NCI-H2227 (cell line): ENCODE measurements at regions not wholly inside any gene's neighbourhood (a gene's known extent, or its start where the extent isn't known, plus 50 kb on each side); places are given as distances from the start of the nearest gene placed in this dataset.

Source experiments
- DNase-seq: peaks from one replicate; lab custom pipeline; 2025; ENCODE audit not compliant: unreplicated experiment; lab: John Stamatoyannopoulos, UW

DNA sequence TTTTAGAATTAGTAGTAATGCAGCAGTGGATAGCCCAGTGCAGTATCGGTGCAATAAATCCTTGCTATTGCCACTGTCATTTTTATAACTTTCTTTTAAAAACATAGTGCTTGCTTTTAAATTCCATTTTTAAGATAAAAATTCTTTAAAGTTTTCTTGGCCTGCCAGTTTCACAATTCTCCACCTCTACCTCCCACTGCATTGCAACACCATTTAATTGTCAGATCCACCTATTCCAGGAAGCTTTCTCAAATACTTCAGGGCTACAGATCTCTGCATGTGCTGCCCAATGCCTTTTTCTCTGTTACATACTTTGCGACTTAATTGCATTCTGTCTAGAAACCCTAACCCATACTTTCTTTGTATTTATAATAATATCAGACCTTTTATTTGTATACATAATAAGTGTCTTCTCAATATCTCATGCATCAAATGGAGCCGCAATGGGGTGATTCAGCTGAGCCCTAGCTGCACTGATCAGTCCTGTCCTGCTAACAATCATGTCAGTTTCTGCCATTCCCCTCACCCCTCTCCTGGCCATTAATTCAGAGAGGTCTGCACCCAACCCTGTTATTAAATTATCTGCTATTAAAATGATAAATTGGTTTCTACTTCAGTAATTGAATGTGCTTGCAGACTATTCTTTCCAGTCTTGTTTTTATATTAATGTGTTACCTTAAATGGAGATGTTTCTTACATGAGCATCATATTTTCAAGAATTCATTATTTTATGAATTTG is 193.1 kb downstream of the SLIT2 start:
- peak; percentile 12 for DNase-seq

DNA sequence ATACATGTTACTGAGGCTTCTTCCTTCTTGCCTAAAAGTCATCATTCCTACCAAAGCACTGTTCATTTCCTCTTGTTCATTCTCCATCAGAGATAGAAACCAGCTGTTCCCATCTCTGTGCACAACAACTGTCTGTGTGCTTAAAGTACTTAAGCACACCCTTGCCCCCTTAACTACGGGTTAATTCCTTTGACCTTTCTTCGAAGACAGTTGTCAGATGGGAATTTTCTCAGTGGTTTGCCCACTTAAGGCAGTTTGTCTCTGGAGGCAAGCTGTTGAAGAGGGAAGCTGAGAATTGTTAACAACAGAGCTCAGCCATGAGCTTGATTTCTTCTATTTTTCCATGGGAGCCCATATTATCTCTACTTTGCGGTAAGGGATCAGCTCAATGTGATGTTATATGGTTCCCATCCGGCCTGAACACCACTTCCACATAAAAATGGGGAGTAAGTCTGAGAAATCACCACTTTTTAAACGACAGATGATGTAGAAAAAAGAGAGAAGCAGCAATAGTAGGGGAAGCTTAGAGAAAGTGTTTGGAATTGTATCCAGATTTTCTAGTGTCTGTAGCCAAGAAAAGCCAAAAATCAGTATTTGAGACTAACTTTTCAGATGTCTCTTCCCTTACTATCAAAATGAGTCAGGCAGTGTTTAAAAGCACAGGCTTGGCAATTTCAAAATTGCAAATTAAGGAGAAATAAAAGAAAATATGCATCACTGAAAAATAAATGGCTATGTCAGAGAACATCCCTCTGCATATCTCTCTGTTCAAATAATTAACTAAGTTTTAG is 194.4 kb downstream of the SLIT2 start:
- peak; percentile 90 for DNase-seq

DNA sequence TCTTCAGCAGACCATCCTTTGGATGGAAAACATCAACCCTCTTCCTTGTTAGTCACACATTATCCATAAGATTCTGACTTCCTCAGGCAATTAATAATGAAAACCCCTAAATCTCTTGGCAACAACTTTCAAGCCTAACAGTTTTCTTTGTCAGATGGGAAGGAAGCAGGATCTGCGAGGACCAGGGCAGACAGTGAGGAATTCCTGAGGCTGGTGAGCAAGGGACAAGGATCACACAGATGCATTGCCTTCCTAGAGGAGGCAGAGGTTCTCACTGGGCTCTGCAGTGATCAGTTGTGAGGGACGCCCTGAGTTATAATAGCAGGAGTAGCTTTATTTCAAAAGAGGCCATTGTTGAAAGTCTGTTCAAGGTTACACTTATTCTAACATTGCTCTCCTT is 195.4 kb downstream of the SLIT2 start:
- DNase-seq: no peak

DNA sequence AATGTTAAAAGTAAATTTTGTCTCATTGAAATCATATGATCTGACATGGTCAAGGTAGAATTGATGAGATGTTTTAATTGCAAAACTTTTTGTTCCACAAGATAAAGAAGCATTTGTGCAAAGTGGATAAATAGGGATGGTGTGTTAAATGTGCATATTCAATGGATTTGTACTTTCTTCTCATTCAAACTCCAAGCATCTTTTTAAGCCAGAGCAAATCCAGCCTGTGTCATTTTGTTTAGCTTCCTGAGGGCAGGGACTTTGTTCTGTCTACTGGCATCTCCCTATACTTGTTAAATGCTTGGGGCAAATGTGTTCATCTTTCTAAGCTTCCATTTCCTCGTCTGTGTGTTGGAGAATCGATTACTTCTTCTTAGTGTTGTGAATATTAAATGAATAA is 200.3 kb downstream of the SLIT2 start:
- DNase-seq: no peak

DNA sequence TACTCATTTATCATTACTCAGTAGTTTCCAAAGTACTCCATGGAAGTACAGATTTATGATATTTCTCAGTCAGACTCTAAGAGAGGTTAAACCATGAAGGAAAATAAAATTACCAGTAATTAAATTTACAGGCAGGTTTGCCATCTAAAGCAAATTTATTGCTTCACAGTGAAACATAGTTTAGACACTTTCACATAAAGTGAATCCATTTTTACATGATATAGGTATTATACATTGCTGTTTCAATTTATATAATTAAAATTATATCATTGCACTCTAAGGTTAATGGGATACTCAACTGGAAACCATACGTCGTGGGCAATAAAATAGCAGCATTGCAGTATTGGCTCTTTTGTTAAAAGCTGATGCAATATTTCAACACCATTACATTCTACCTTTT is 202.8 kb downstream of the SLIT2 start:
- DNase-seq: no peak

DNA sequence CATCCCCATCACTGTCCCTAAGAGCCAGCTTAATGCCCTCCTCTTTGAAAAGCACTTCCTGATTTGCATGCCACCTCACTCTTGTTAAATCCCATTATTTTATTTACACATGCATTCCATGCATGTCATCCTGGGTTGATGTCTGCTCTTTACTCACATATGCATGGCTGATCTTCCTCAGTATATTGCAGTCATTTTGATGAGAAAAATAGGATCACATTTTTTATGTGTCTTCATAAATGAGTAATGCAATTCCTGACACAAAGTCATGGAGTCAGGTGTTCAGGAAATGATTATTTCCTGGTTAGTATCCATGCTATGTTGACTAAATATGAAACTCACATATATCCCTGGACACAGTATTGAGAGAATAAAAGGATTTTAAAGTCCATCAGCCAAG is 204.7 kb downstream of the SLIT2 start:
- DNase-seq: no peak

DNA sequence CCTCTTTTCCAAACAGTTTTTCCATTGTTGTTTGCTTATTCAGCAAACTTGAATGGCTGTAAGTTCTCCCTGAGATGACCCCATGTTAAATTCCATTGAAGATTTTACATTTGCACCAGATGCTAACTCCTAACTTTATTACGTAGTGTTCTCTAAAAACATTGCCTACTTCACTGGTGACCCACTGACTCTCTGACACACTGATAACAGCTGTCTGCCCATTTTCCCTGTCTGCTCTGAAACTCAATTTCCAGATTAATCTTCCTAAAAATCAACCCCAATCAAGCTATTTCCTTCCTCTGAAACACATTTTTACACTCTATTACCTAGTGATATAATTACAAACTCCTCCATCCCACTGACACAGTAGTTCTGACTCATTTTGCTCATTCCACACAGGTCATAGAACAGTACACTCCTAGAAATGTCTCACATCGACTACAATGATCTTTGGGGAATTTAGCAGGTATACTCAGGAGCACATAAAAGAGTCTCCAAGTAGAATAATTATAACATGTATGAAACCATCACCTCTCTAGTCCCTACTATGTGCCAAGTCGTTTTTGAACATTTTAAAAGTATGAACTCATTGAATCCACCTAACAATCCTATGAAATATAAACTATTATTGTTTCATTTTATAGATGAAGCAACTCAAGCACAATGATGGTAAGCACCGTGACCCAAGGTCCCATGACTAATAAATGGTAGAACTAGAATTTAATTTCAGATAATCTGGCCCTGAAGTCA is 210.9 kb downstream of the SLIT2 start:
- DNase-seq: no peak

DNA sequence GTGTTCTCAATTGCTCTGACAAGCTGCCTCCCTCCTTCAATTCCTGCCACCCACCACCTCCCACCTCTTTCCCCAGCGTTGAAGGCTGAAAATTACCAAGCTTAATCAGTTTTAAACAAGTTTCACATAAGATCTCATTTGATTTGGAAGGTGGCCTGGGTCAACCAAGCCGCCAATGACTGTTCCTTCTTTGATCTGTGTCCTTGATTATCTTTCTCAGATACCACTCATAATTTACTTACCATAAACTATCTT is 211.4 kb downstream of the SLIT2 start:
- DNase-seq: no peak

DNA sequence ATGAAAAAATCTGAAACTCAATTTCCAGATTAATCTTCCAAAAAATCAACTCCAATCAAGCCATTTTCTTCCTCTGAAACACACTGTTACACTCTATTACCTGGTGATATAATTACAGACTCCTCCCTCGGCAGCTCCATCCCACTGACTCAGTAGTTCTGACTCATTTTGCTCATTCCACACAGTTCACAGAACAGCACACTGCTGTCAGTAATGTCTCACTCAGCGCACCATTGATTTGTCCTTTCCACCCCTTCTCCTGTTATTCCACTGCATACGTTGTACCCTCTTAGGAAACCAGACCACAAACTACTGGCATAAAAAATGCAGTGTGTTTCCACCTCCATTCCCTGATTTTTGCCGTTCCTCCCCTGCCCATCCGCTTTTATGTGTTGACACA is 212.7 kb downstream of the SLIT2 start:
- no peak for DNase-seq

DNA sequence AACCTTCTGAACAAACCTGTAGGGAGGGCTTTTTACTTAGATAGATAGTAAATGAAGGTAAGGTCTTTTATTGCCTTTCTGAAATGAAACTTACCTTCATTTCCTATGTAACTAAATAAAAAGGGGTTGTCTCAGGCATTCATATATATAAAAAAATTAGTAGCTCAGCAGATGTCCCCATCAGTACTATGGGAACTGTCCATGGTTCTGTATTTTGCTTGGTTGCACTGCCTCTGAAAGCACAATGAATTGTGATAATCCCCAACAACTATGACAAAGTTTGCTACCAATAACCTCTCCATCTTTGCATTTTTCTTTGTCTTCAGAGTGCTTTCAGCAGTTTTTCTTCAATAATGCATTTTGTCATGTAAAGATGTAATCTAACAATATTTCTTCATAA is 222.4 kb downstream of the SLIT2 start:
- no peak for DNase-seq

DNA sequence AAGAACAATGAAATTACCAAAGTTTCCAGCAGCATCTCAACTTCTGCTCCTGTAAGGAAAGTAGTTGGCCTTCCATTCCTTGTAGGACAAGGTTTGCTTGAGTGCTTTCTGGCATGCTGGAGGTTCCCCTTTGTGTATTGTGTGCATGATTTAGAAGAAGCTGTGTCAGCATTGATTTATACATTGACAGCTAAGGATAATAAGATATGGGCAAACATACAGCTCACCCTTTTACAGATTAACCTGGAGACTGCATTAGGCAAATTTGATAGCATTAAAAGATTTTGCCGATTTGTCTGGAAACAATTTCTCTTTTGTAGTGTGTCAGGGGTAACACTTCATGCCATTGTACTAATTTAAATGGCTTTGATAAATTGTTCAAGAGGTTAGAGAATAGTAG is 221.8 kb upstream of the PACRGL start:
- no peak for DNase-seq

DNA sequence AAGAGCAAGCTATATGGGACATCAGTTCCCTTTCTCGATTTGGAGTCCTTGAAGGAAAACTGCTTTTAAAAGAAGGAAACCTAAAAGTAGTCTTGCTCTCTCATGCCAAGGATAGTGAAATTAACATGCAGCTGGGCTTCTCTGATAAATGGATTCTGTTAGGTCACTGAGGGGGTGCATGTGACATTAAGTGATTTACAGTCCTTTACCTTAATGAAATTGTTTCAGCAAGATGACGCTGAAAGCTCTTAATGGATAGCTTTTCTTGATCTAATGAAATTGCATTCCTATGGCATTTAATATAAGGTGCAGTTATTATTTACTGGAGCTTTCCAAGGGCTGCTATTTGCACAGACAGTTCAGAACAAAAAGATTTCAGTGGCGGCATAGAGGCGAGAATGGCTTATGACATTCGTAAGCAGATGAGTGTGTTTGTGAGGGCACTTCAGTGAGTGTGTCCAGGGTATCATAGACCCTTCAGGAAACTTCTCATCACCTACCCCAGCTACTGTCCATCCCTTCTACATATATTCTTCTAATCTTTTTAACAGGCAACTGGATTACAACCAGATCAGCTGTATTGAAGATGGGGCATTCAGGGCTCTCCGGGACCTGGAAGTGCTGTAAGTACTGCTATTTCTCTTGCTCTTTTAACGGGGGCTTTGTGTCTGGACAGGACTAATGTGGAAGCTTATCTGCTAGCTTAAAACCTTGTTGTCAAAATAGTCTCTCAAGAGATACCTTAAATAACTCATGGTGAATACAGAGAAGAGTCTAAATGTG is 219.9 kb upstream of the PACRGL start:
- no peak for DNase-seq

DNA sequence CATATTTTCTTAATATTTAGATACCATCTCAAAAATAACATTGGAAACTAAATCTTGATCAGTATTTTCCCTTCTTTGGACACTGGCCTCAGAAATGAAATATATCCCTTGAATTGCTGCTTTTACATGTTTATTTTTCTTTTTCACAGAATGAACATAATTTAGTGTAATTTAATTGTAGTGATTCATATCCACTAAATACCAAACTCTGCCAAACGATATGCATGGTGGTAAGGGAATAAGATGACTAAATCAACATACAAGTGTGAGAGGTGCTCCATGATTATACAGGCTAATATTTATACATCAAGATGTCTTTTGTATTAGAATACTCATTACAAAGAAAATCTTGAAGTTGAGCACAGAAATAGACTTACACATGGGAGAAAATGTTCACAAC is 216.8 kb upstream of the PACRGL start:
- DNase-seq: no peak

DNA sequence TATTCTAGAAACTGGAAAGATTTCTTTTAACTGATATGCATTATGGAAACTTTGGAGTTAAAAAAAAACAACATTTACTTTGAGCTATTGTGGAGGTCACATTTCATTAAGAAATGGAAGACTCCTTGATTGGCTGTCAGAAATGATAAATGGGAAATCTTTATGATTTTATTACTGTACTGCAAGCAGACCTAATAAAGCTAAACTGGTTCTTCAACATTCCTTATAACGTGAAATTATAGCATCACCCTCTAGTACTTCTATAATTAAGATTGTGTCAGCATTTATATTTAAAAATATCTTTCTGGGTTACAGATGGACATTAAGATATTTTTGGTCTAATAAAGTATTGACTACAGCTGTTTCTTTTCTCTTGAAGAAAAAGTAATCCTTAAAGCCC is 213.8 kb upstream of the PACRGL start:
- DNase-seq: no peak

DNA sequence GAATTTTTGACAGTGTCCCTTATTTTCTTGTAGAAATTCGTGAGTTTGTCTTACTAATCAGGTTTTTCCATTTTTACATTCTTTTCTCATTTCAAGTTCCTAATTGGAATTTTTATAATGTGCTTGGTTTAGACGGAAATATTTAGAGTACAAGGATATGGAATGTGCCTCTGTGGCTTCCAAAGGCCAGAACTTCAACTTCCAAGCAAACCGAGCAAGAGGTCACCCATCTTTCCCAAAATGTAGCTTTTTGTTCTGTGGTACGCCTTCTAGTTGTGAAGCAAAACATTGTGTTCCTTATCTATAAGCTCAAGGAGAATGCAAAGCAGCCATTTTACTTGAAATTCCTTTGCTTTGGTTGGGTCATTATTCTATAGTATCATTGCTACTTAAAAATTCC is 212.8 kb upstream of the PACRGL start:
- DNase-seq: no peak

DNA sequence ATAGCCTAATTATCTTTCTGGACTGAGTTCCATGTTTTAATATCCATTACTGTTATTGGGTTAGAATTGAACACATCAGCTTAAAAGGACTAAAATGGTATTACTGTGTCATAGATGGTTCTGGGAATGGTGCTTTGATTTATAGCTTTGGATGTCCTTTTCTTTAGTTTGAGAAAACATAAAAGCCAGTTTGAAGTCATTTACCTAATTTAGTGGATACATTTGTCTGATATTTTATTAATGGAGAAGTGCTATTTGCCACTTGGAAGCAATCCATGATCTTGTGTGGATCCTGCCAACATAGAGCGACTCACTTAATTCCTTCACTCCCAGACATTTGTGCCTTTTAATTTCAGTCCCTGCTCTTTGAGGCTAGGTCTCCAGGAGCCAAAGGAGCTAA is 212.4 kb upstream of the PACRGL start:
- DNase-seq: no peak

DNA sequence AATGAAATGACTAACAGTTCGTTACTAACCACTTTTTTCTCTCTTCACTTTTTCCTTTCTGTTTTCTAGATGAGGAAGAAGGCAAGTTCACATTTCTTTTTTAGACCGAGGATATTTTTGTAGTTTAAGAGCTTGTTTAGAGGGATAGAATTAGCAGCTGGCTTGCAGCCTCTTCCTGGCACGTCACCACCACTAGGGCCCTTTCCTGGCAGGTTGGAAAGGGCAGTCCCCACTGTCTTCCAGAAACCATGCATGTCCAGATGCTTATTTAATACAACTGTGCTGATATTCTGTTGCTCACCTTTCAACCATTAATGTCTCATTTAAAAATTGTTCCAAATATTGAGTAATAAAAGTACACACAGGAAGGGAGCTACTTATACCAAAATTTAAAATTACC is 209.5 kb upstream of the PACRGL start:
- DNase-seq: no peak

DNA sequence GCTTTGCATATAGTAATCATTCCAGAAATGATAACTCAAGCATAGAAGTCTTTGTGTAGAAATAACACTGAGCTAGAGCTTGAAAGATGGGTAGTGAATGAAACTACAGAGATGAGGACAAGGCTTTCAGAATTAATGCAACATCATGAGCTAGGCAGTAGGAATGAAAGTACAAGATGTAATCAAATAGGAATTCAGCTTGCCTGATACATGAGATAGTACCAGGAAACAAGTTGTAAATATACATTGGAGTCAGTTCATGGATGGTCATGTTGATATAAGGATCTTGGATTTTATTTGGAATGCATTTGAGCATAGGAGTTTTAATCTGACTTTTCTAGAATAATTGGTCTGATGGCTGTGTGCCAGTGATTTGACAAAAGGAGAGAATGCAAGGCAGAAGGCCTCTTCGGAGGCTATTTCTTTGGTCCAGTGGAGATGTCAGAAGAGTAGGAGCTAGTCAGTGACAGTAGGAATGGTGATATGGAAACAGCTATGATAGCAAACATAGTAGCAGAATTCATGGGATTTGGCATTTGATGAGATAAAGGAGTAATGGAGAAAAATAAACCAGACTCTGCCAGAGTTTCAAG is 206.4 kb upstream of the PACRGL start:
- DNase-seq: no peak

DNA sequence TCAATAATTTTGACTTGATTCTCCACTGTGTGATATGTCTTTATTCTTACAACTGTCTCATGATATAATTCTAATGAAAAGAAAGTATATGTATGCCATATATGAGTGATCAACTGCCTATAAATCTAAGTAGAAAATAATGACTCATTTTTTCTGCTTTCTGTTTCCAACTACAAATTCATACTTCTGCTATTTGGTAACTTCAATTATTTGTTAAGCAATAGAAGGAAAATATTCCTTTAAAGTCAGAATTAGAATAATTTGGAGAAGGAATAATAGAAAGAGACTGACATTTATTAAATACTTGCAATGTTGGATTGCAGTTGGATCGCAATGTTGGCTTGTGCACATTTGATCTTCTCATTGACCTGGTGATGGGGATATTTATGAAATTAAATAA is 204.2 kb upstream of the PACRGL start:
- DNase-seq: no peak

DNA sequence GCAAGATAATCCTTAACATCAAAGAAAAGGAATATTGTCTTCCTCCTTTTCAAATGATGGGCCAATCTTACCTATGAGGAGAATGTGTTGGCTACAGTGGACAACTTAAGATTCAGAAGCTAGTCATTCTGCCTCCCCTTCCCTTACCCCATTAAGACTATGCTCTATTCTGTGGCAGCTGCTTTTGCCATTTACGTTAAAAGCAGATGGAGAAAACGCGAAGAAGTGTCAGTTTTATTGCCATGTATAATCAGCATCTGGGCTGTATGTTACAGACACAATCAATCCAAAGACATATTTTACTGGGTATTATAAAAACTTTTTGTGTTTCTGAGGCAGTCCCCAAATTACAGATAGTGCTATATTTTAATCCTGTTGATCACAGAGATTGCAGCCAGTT is 196.1 kb upstream of the PACRGL start:
- DNase-seq: no peak

DNA sequence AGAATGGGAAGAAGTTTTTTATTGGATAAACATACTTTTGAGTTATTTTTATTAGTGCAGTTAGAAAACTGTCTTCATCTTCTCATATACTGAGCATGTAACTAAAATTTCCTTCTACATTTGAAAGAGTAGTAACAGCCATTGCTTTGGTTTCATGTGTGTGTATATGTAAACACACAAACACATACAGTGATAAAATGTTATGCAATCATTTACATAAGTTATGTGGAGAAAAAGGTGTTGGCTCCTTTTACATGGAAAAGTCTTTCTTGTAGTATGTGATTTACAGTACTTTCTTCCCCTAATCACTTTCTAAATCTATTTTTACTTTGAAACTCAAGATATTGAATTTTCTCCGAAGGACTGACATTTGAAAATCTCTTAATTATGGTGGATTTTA is 194.3 kb upstream of the PACRGL start:
- no peak for DNase-seq
